HFF-Myc (cell line): ENCODE measurements at regions not wholly inside any gene's neighbourhood (a gene's known extent, or its start where the extent isn't known, plus 50 kb on each side); places are given as distances from the start of the nearest gene placed in this dataset.

Source experiments
- DNase-seq: peaks from one replicate; pipeline ENCODE4 v3.0.0-alpha.2; 2011; ENCODE audit warnings: low read depth; ENCODE audit errors: extremely low read depth
- H3K4me3 ChIP-seq: replicated peaks from 2 replicates; pipeline ENCODE4 v1.5.1; 2011; ENCODE audit warnings: low read depth, mild to moderate bottlenecking, control low read depth, low read length
- CTCF ChIP-seq: IDR thresholded peaks from 2 replicates; pipeline ENCODE4 v1.5.1; 2012; ENCODE audit warnings: mild to moderate bottlenecking, low read depth, low read length, control low read depth; ENCODE audit errors: missing control alignments

GRCh38 chr3:168995129-168995528, 668.4 kb downstream of the MECOM start:
- DNase-seq, result no peak
- H3K4me3 ChIP-seq, result no peak overlapping the region
- no peak for TF ChIP-seq CTCF

DNA sequence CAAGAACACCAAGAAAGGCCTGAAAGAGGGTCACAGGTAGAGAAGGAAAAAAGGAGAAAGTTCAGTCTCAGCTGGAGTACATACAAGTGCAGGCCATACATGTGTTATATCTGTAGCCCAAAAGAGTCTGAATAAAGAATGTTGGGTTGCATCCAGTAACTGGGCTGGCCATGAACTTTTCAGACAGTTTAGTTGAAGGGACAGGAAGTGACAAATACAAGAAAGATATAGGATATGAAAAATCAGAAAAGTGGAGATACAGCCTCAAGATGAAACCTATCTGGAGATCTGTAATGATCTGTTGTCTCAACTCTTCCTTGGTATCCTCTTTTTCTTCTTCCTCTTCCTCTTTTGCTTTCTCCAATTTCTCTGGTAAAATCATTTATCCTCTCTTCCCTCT, 671.7 kb downstream of the MECOM start:
- no peak for DNase-seq
- no peak for TF ChIP-seq CTCF
- H3K4me3 ChIP-seq, result no peak overlapping the region

DNA sequence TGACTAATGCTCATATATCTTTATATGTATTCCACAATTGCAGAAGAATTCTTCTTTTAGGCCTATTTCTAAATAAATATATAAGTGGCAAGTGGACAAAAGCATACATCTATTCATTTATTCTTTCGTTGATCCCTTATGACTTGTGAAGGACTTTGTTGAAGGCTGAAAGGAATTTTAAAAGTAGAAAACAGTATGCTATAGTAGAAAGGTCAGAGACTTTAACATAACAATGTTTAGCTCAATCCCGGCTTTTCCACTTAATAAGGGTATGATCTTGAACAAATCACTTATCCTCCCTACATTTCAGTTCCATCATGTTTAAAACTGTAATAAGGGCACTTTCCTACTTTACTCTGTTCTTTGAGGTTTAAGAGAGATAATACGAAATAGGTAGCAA, 672.9 kb downstream of the MECOM start:
- no peak for DNase-seq
- no peak for TF ChIP-seq CTCF
- H3K4me3 ChIP-seq, result no peak overlapping the region

DNA sequence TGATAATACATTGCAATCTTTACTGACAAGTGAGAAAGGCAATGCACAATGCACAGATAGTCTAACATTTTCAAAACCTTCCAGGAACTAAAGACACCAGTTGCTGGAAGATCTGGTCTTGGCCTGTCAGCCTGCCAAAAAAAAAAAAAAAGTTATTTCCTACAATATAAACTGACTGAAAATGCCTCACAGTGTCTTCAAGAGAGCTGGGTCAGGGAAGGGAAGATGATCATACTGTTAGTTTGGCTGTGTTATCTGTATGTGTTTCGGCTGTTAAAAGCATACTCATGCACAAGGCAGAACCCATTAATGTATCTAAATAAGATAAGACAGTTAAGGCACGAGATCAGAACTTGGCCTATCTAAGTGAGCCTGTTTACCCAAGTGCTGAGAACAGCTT, 673.4 kb downstream of the MECOM start:
- no peak for DNase-seq
- H3K4me3 ChIP-seq, result no peak overlapping the region
- TF ChIP-seq CTCF, result no peak

DNA sequence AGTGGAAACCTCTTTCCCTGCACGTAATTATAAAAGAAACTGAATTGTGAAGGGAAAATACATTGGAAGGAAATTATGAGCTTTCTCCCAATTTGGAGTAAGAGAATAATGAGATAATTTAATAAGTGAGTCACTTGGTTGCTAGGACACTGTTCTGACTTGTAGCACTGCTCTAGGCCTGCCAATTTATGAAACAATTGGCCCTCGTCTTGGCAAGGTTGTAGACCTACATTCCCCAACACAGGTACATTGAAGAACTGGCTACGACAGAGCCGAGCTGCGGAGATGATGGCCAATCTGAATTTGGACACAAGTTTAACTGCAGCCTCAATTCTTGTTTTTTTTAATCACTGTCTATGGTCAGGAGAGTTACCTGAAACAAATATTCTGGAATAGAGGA, 674.1 kb downstream of the MECOM start:
- DNase-seq, result no peak
- no peak for TF ChIP-seq CTCF
- H3K4me3 ChIP-seq, result no peak overlapping the region

DNA sequence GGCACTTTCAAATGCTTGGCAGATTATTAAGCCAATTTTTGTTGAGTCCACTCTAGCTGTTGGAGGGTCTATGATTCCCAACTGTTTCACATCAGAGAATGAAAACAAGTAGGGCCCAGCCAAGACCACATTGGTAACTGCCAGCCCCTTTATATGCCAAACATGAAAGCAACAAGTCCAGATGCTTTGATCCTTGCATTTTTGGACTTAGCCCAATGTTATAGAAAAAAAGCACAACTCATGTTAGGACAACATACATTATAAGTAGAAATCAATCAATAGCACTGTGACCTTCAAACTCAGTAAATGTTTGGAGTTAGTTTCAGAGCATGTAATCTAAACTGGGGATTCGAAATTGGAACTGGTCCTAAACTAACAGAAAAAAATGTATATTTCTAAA, 674.7 kb downstream of the MECOM start:
- TF ChIP-seq CTCF, result no peak
- H3K4me3 ChIP-seq, result no peak overlapping the region
- DNase-seq, result no peak

DNA sequence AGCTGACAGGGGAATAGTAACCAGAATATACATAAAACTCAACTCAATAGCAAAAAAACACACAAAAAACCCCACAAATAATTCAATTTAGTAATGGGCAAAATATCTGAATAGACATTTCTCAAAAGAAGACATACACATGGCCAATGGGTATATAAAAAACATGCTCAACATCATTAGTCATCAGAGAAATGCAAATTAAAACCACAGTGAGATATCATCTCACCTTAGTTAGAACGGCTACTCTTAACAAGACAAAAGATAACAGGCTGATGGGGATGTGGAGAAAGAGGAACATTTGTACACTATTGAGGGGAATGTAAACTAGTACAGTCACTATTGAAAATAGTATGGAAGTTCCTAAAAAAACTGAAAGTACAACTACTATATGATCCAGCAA, 678.6 kb downstream of the MECOM start:
- H3K4me3 ChIP-seq, result no peak overlapping the region
- no peak for TF ChIP-seq CTCF
- DNase-seq, result no peak
